HG03066 (cell line): ENCODE measurements at regions not wholly inside any gene's neighbourhood (a gene's known extent, or its start where the extent isn't known, plus 50 kb on each side); places are given as distances from the start of the nearest gene placed in this dataset.

ENCODE experiments used
- ATAC-seq: cut with Tn5 transposase; IDR thresholded peaks from one replicate; pipeline ENCODE4 v1.9.1; 2021; ENCODE audit warnings: low read depth; ENCODE audit not compliant: unreplicated experiment

GRCh38 chr7:156236936-156237599, 403.5 kb upstream of the RNF32 start:
- ATAC-seq: no peak

- no peak for ATAC-seq
These were observed 404.2 kb upstream of the RNF32 start for GRCh38 chr7:156236181-156236889.

GRCh38 chr7:156234666-156235494, 405.7 kb upstream of the RNF32 start:
- ATAC-seq: no peak

- ATAC-seq: no peak
These were observed 406.4 kb upstream of the RNF32 start for GRCh38 chr7:156234192-156234591.

- ATAC-seq: no peak
These were observed 407.5 kb upstream of the RNF32 start for GRCh38 chr7:156232931-156233705.

- ATAC-seq: no peak
These were observed 410.0 kb upstream of the RNF32 start for GRCh38 chr7:156230576-156230975.

GRCh38 chr7:156224833-156225225, 412.6 kb upstream of the SHH start:
- ATAC-seq: no peak

GRCh38 chr7:156223935-156224832, 411.9 kb upstream of the SHH start:
- ATAC-seq: no peak

GRCh38 chr7:156222611-156223010, 410.3 kb upstream of the SHH start:
- no peak for ATAC-seq

- no peak for ATAC-seq
These were observed 409.9 kb upstream of the SHH start for GRCh38 chr7:156222151-156222550.

GRCh38 chr7:156220701-156221100, 408.4 kb upstream of the SHH start:
- no peak for ATAC-seq

GRCh38 chr7:156220078-156220605, 407.9 kb upstream of the SHH start:
- ATAC-seq: no peak

- no peak for ATAC-seq
These were observed 407.2 kb upstream of the SHH start for GRCh38 chr7:156219307-156220077.

- no peak for ATAC-seq
These were observed 406.5 kb upstream of the SHH start for GRCh38 chr7:156218544-156219306.

- ATAC-seq: no peak
These were observed 405.5 kb upstream of the SHH start for GRCh38 chr7:156217803-156218202.

GRCh38 chr7:156209087-156209486, 396.8 kb upstream of the SHH start:
- no peak for ATAC-seq

- no peak for ATAC-seq
These were observed 395.0 kb upstream of the SHH start for GRCh38 chr7:156207306-156207705.

- ATAC-seq: no peak
These were observed 393.9 kb upstream of the SHH start for GRCh38 chr7:156206174-156206573.
